HL-60 (cell line): ENCODE measurements at regions not wholly inside any gene's neighbourhood (a gene's known extent, or its start where the extent isn't known, plus 50 kb on each side); places are given as distances from the start of the nearest gene placed in this dataset.

Source experiments
- DNase-seq, 2 experiments: peaks; one replicate each; pipeline ENCODE4 v3.0.0-alpha.2; 2010 to 2020; ENCODE audit warnings: low read depth in 1 of 2, low spot score in 1 of 2
- H3K27ac ChIP-seq: fragments of 250-450 bp; sonication (Bioruptor Pico); replicated peaks from 2 replicates; pipeline ENCODE4 v1.5.1; 2020; ENCODE audit warnings: mild to moderate bottlenecking, moderate library complexity
- H3K27me3 ChIP-seq: fragments of 250-450 bp; sonication (Bioruptor Pico); 2 replicates; pipeline ENCODE4 v1.5.1; 2021; ENCODE audit warnings: mild to moderate bottlenecking, moderate library complexity; ENCODE audit not compliant: insufficient read depth, poor library complexity, severe bottlenecking
- H3K4me3 ChIP-seq: replicated peaks from 2 replicates; pipeline ENCODE4 v1.5.1; 2011; ENCODE audit warnings: mild to moderate bottlenecking, control low read depth, low read length; ENCODE audit not compliant: insufficient read depth
- CTCF ChIP-seq: IDR thresholded peaks from one replicate; pipeline ENCODE4 v1.5.1; 2011; ENCODE audit warnings: low read length, control low read depth, inconsistent platforms; ENCODE audit not compliant: insufficient read depth
- GABPA ChIP-seq: IDR thresholded peaks from 2 replicates; pipeline ENCODE4 v1.6.1; 2012; ENCODE audit warnings: low read depth
- POLR2AphosphoS5 ChIP-seq: IDR thresholded peaks from 2 replicates; pipeline ENCODE4 v1.6.1; 2012; ENCODE audit warnings: low read depth
- SPI1 ChIP-seq: IDR thresholded peaks from 2 replicates; pipeline ENCODE4 v1.6.1; 2012; ENCODE audit warnings: low read depth, mild to moderate bottlenecking, borderline replicate concordance
- TF ChIP-seq, protein P1 (sequence below): IDR thresholded peaks from 2 replicates; pipeline ENCODE4 v1.6.1; 2012; ENCODE audit warnings: low read depth; ENCODE audit not compliant: insufficient replicate concordance

- no peak for DNase-seq
- no peak overlapping the region for H3K27ac ChIP-seq
- no peak for TF ChIP-seq POLR2AphosphoS5
- no peak for TF ChIP-seq GABPA
- TF ChIP-seq SPI1: no peak
- no peak for TF ChIP-seq CTCF
- TF ChIP-seq, protein P1, sequence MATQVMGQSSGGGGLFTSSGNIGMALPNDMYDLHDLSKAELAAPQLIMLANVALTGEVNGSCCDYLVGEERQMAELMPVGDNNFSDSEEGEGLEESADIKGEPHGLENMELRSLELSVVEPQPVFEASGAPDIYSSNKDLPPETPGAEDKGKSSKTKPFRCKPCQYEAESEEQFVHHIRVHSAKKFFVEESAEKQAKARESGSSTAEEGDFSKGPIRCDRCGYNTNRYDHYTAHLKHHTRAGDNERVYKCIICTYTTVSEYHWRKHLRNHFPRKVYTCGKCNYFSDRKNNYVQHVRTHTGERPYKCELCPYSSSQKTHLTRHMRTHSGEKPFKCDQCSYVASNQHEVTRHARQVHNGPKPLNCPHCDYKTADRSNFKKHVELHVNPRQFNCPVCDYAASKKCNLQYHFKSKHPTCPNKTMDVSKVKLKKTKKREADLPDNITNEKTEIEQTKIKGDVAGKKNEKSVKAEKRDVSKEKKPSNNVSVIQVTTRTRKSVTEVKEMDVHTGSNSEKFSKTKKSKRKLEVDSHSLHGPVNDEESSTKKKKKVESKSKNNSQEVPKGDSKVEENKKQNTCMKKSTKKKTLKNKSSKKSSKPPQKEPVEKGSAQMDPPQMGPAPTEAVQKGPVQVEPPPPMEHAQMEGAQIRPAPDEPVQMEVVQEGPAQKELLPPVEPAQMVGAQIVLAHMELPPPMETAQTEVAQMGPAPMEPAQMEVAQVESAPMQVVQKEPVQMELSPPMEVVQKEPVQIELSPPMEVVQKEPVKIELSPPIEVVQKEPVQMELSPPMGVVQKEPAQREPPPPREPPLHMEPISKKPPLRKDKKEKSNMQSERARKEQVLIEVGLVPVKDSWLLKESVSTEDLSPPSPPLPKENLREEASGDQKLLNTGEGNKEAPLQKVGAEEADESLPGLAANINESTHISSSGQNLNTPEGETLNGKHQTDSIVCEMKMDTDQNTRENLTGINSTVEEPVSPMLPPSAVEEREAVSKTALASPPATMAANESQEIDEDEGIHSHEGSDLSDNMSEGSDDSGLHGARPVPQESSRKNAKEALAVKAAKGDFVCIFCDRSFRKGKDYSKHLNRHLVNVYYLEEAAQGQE: no peak
- no peaks in the 10 kb centered on the region for H3K27me3 ChIP-seq
- H3K4me3 ChIP-seq: no peak overlapping the region
Measured at GRCh38 chr13:56861476-56861875, 279.2 kb upstream of the PRR20A start.

GRCh38 chr13:56864451-56864850 lies 276.3 kb upstream of the PRR20A start:
- H3K27me3 ChIP-seq: no peaks in the 10 kb centered on the region
- no peak for DNase-seq
- no peak for TF ChIP-seq POLR2AphosphoS5
- H3K4me3 ChIP-seq: no peak overlapping the region
- H3K27ac ChIP-seq: no peak overlapping the region

DNA sequence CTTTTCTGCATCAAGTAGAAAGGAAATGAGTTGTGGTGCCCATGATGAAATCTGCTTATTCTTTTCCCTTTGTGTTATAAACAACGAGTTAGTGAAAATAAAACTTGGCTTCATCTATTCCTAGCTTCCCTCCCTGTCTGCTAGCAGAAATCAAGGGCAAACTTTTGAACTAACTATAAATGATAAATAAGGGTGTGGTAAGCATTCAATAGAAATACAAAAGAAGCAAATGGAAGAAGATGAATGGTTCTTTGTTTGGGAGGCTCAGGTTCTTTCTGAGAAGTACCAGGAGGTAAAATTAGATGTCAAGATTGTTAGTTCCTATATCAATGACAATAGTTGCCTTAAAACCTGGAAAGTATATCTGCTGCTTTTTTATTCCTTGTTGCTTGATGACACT lies 275.3 kb upstream of the PRR20A start:
- TF ChIP-seq POLR2AphosphoS5 (no peak), SPI1 (no peak), GABPA (no peak), CTCF (no peak)
- TF ChIP-seq, protein P1: no peak
- DNase-seq: no peak
- H3K27ac ChIP-seq: no peak overlapping the region
- H3K27me3 ChIP-seq: no peaks in the 10 kb centered on the region
- no peak overlapping the region for H3K4me3 ChIP-seq

DNA sequence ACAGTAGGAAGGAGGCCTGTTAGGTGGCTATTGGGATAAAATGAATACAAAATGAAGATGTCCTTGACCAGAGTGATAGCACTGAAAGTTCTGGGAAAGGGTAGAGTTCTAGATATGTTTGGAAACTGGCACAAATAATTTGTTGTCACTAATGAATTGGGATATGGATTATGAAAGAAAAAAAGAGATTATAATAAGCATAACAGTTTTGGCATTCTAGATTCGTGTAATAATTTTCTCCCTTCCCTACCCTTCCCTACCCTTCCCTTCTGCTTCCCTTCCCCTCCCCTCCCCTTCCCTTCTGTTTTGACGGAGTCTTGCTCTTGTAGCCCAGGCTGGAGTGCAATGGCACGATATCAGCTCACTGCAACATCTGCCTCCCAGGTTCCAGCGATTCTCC lies 271.0 kb upstream of the PRR20A start:
- no peak overlapping the region for H3K4me3 ChIP-seq
- H3K27ac ChIP-seq: no peak overlapping the region
- TF ChIP-seq, protein P1: no peak
- no peak for TF ChIP-seq SPI1
- TF ChIP-seq GABPA: no peak
- no peak for TF ChIP-seq CTCF
- no peak for TF ChIP-seq POLR2AphosphoS5
- H3K27me3 ChIP-seq: no peaks in the 10 kb centered on the region
- no peak for DNase-seq
